VCaP (cell line): ENCODE measurements at regions not wholly inside any gene's neighbourhood (a gene's known extent, or its start where the extent isn't known, plus 50 kb on each side); places are given as distances from the start of the nearest gene placed in this dataset.

Experiments used
- H3K27ac ChIP-seq: fragments of 450-650 bp; 2 replicates; pipeline ENCODE4 v1.5.1; 2017
- TF ChIP-seq, protein P1 (sequence below): fragments of 450-650 bp; conservative IDR thresholded peaks from 2 replicates; pipeline ENCODE4 v1.5.1; 2017; ENCODE audit warnings: mild to moderate bottlenecking, moderate library complexity

GRCh38 chr5:171639205-171639621 is 146.4 kb upstream of the SMIM23 start:
- TF ChIP-seq, protein P1, sequence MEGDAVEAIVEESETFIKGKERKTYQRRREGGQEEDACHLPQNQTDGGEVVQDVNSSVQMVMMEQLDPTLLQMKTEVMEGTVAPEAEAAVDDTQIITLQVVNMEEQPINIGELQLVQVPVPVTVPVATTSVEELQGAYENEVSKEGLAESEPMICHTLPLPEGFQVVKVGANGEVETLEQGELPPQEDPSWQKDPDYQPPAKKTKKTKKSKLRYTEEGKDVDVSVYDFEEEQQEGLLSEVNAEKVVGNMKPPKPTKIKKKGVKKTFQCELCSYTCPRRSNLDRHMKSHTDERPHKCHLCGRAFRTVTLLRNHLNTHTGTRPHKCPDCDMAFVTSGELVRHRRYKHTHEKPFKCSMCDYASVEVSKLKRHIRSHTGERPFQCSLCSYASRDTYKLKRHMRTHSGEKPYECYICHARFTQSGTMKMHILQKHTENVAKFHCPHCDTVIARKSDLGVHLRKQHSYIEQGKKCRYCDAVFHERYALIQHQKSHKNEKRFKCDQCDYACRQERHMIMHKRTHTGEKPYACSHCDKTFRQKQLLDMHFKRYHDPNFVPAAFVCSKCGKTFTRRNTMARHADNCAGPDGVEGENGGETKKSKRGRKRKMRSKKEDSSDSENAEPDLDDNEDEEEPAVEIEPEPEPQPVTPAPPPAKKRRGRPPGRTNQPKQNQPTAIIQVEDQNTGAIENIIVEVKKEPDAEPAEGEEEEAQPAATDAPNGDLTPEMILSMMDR = no peak
- H3K27ac ChIP-seq = no peak overlapping the region

DNA sequence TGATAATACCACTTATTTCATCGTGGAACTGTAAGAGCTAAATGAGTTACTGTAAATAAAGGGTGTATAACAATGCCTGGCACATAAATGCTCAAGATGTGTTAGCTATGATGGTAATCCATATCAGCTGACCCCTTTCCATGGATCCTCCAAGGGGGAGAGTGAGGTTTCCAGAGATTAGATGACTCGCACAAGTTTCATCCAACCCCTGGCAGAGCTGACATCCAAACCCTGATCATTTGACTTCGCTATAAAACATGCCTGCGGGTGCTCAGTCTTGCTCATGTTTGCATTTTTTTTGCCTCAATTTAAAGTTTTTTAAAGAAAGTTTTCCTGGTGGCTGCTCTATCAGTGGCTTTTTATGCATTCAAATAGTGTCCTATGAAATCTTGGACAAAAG is 145.7 kb upstream of the SMIM23 start:
- no peak overlapping the region for H3K27ac ChIP-seq
- TF ChIP-seq, protein P1 = no peak

GRCh38 chr5:171640480-171640879 is 145.1 kb upstream of the SMIM23 start:
- H3K27ac ChIP-seq = no peak overlapping the region
- TF ChIP-seq, protein P1 = no peak

DNA sequence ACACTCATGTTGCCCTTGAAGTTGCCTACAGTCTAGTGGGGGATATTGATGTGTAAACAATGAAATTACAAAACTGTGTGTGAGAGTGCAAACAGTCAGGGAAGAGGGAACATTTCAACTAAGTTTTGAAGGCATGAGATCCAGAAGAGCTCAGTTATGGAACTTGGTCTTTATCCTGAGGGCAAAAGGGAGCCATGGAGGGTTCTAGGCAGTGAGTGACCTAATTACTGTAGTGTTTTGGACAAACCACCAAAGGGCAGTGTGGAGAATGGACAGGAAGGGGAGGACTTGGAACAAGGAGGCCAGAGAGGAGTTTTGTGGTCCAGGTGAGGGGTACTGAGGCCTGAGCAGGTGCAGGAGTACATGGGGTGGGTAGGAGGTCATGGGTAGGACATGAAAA is 143.7 kb upstream of the SMIM23 start:
- TF ChIP-seq, protein P1 = no peak
- no peak overlapping the region for H3K27ac ChIP-seq

GRCh38 chr5:171642894-171643293 is 142.7 kb upstream of the SMIM23 start:
- TF ChIP-seq, protein P1 = no peak
- H3K27ac ChIP-seq = no peak overlapping the region

- TF ChIP-seq, protein P1 = no peak
- H3K27ac ChIP-seq = no peak overlapping the region
Measured at GRCh38 chr5:171644536-171644935, 141.1 kb upstream of the SMIM23 start.

GRCh38 chr5:171646102-171647042 is 139.2 kb upstream of the SMIM23 start:
- TF ChIP-seq, protein P1 = no peak
- H3K27ac ChIP-seq = no peak overlapping the region
